OCI-M2 (cell line): ENCODE measurements at regions not wholly inside any gene's neighbourhood (a gene's known extent, or its start where the extent isn't known, plus 50 kb on each side); places are given as distances from the start of the nearest gene placed in this dataset.
"Not testable (repeated sequence)": the region's sequence is repeated elsewhere in the genome, so short reads cannot be mapped to it uniquely, and the experiment has no call there.

Experiments used
- DNase-seq: peaks from one replicate; lab custom pipeline; 2025; ENCODE audit not compliant: unreplicated experiment; lab: John Stamatoyannopoulos, UW

DNA sequence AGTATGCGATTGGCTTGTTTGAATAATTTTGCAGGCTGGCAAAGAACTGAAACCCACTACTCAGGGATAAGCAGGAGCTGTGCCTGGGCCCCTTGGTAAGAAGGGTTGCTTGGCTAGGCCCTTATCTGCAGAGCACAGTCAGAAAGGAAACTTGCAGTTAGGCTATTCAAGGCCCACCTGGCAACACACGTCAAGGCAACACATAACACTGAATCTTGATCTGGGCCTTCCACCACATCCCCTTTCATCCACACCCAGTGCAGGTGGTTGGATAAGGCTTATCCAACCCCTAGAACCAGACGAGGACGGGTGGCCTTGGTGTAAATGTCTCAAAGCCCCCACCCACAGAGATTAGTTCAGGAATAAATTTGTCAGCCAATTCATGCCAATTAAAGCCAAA is 72.8 kb upstream of the NEIL3 start:
- DNase-seq = no peak

DNA sequence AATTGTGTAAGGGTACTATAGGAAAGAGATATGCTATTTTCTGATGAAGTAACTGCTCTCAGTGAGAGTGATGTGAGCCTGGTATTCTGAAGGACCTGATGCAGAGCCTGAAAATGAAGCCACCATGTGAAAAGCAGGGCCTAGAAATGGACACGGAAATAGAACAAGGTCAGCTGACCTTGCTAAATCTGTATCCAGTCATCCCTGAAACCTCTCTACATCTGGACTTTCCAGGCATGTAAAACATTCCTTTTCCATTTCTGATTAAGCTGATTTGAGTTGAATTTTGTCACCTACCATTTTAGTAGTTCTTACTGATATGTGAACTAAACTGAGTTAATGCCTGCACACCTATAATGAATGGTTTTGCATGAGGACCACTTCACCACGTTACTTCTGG is 72.4 kb upstream of the NEIL3 start:
- DNase-seq = no peak

DNA sequence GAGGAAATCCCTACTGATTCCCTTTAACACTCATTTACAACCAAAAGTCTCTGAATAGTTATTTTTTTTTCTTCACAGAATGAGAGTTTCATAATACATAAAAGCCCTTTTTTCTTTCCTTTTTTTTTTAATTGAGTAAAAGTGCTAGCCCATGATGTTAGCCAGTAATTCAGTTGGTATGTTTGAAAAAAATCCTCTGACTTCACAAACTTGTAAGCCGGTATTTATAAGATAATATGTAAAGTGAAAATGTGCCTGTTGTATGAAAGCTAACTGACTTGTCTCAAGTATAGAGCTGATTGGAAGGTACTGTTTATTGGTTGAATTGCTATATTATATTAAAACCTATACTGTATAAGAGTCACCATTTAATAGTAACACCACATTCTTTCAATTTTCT is 70.2 kb upstream of the NEIL3 start:
- DNase-seq = no peak

DNA sequence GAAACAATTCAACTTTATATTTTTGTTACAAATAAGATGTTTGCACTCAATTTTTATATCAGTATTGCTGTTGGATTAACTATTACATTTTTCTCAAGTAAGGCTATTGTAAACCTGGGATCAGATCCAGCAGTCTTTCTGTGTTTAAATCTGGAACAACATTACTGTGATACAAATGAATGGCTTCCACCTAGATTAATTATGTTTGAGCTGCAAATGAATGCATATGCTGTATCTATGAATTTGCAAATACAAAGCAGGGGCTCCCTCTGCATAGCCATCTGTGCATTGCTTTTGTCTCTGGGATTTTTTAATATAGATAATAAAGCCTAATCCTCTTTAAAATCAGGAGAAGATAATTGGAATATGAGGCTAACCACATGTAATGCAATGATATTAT is 69.8 kb upstream of the NEIL3 start:
- no peak for DNase-seq

DNA sequence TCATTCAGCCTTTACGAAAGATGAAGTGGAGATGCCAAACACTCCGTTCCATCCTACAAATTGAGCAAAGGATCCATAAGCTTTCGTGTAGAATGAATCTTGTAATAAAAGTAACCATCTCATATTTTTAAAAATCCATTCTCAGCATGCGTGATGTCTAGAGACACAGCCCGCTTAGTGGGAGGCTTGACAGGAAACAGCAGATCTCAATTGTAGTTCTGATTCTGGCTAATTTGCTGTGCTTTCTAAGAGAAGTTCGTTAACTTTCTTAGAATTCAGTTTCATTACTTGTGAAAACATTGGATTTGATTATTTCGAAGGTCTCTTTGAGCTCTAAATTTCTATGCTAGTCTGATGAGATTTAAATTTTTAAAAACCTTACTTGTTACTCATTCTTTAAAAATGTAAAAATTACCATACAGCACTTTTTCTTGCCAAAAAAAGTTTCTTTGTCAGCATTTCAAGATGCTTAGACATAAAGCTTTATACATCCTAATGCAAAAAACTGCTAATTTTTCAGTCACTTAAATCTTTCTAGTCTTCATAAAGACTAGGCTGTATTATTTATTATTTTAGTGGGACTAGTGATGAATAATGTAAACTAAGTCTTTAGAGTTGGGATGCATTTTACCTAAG is 66.9 kb upstream of the NEIL3 start:
- DNase-seq = no peak

DNA sequence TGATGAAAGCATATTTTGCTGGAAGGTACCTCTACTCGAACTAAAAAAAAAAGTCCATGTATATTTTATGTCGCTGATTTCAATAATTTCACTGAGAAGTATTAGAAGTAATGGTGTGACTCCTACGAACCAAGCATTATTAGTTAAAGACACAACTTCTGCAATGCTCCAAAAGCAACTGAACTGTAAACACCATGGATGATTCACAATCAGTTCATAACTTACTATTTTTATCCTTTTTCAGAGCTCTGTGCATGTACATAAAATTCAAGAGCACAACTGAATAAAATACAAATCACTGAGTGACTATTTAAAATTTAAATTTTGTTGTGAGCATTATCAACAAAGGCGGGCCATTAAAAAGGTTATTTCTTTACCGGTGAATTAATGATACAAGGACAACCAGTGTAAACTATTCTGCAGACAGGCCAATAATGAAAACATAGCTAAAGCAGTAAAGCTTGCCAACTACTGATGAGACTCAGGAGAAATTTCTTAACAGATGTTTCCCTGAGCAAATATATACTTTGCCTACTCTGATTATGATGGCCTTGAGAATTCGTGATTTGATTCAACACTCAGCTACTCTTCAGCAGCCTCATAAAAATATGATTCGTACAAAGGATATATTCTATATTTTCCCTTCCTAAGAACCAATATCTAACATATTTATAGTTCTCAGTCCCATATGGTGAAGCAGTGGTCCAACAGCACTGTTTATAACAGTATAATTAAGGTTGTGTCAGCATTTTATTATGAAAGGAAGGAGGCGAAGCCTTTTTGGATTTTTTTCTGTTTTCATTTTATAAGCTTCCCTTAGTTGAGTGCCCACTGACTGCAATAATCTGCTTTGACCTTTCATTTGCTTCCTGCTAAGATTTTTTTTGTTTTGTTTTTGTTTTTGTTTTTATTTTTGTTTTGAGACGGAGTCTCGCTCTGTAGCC is 62.8 kb upstream of the NEIL3 start:
- no peak for DNase-seq

DNA sequence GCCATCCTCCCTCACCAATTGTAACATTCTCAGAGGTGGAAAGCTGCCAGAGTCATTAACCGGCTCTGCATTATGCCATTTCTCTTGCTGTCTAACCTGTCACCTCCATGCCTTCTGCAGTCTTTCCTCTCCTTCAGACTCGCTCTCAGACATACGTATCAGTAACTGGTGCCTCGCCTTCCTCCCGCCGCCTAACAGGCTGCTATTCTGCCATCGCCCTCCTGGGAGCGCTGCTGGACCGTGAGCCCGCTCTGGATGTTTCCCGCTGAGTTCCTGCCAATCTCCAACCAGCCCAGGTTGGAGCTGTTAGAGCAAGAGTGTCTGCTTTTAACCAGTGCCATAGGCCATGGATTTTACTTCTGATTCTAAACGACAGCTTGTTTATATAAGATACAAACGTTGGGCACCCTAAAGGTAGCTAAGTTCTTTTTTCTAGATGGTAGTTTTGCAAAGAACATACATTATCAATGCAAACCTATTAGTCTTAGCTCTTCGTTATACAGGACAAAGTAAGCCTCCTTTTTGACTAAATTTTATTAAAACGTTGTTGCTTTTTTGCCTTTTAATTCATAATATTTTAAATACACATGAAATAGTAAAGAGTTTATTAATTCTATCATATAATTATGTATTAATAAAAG is 59.5 kb upstream of the NEIL3 start:
- peak; percentile 60 for DNase-seq

DNA sequence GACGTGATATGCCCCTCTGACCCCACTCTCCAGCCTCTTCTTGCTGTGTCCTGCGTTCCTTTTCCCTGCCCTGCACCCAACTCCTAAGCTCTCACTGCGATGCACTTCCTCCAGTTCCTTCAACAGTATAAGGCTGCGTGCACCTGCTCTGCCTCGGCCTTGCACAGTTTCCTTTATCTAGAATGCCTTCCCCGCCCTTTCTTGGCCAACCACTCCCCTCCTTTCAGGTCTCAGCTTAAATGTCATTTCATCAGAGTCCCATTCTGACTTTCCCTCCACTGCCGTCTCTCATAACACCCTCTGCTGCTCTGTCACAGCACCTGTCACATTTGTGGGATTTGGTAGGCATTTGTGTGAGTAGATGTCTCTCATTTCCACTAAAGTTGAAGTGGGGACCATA is 58.4 kb upstream of the NEIL3 start:
- no peak for DNase-seq

DNA sequence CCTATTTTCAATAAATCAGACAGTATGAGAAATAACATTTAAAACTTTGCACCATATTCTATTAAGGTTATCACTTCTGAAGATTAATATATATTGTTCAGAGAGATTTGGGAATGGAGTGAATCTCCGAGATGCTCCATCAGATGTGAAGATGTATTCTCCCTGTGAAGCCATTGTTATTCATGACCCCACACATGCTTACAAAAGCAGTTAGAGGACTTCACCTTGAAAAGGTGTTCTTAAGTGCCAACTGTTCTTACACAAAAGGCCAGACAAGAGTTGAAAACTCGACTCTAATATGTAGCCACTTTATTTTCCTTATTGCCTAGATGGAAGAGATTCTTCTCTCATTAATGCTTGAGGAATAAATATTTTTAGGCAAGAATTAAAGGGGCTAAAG is 54.3 kb upstream of the NEIL3 start:
- DNase-seq = no peak

DNA sequence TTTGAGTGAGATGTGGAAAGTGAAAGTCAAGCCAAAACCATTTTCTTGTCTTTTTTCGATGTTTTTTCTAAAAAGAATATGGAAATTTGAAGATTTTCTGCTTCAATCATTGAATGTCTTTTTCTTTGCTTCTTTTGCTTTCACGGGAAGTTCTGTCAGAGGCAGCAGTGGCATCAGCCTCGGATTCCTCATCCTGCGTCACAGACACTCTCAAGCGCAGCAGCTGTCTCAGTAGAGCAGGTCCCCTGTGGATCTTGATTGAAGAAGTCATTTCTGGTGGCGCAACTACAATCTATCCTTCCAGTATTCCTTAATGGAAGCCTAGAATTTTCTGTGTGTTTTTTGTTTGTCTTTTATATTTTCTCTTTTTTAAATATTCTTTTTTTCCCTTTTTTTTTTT is 52.7 kb upstream of the NEIL3 start:
- no peak for DNase-seq

DNA sequence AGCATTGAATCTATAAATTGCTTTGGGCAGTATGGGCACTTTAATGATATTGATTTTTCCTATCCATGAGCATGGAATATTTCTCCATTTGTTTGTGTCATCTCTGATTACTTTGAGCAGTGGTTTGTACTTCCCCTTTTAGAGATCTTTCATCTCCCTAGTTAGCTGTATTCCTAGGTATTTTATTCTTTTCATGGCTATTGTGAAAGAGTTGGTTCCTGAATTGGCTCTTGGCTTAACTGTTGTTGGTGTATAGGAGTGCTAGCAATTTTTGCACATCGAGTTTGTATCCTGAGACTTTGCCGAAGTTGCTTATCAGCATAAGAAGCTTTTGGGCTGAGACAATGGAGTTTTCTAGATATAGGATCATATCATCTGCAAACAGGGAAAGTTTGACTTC is 50.2 kb upstream of the NEIL3 start:
- DNase-seq = not testable (repeated sequence)
